ENCODE measurements at regions not wholly inside any gene's neighbourhood (a gene's known extent, or its start where the extent isn't known, plus 50 kb on each side); places are given as distances from the start of the nearest gene placed in this dataset.
A peak's percentile ranks its signal among the peaks of the same experiment; 100 is the strongest.

DNA sequence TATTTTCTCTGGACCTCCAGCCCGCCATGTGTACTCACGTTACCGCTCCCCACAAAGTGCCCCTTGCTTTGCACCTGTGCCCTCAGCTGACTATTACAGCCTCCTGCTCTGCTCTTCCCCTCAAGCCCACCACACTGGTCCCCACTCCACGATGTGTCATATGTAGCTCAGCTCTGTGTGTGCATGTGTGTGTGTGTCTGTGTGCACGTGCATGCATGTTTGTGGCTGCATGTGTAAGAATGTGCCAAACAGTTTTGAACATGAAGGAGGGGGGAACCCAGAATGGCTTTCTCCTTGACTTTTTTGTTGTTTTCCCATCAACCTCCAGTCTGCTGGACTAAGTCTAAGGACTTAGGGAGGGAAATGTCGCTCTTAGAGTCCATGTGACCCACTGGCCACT is 54.8 kb upstream of the BTRC start:
- DNase-seq, result no peak

GRCh38 chr10:101301111-101301731 is 52.7 kb upstream of the BTRC start:
- DNase-seq, result peak; percentile 59

- DNase-seq, result no peak
These were observed 50.8 kb upstream of the BTRC start for GRCh38 chr10:101303087-101303703.
